Omental fat pad (tissue), 3 donors: ENCODE measurements at regions not wholly inside any gene's neighbourhood (a gene's known extent, or its start where the extent isn't known, plus 50 kb on each side); places are given as distances from the start of the nearest gene placed in this dataset.

Experiments used
- ATAC-seq: fragments of 150-250 bp; one replicate; pipeline ENCODE4 v1.9.1; 2016; ENCODE audit warnings: mild to moderate bottlenecking, moderate library complexity; ENCODE audit not compliant: low FRiP score
- DNase-seq: peaks from one replicate; pipeline ENCODE4 v3.0.0-alpha.2; 2019; ENCODE audit warnings: low spot score
- TF ChIP-seq, protein P1 (sequence below), 3 donors: fragments of 450-650 bp; IDR thresholded peaks; one replicate each; pipeline ENCODE4 v1.5.1; 2016 to 2017; ENCODE audit warnings: antibody characterized with exemption in 3 of 3, mild to moderate bottlenecking in 3 of 3, moderate library complexity in 2 of 3

DNA sequence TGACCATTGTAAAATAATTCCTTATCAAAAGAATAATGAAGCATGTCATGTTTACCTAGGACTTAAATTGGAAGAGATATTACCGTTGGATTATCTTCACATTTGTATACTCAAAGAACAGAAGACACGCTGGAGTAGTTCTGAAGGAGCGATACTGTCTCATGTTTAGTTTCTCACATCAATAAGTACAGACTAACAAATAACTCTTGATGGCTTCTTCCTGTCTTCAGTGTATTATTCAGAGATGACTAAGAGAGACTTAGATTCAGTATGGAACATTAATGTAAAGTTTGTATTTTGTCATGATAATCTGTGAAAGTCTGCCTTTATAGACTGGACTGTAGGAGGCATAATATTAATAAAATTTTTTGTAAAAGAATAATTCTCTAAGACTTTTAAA lies 72.7 kb downstream of the SPRY1 start:
- TF ChIP-seq, protein P1, sequence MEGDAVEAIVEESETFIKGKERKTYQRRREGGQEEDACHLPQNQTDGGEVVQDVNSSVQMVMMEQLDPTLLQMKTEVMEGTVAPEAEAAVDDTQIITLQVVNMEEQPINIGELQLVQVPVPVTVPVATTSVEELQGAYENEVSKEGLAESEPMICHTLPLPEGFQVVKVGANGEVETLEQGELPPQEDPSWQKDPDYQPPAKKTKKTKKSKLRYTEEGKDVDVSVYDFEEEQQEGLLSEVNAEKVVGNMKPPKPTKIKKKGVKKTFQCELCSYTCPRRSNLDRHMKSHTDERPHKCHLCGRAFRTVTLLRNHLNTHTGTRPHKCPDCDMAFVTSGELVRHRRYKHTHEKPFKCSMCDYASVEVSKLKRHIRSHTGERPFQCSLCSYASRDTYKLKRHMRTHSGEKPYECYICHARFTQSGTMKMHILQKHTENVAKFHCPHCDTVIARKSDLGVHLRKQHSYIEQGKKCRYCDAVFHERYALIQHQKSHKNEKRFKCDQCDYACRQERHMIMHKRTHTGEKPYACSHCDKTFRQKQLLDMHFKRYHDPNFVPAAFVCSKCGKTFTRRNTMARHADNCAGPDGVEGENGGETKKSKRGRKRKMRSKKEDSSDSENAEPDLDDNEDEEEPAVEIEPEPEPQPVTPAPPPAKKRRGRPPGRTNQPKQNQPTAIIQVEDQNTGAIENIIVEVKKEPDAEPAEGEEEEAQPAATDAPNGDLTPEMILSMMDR (IDR thresholded peaks at IDR 0.05) = no peak
- no peak for DNase-seq
- no peak for ATAC-seq

- DNase-seq (no peak), ATAC-seq (no peak)
- TF ChIP-seq, protein P1 (IDR thresholded peaks at IDR 0.05) = no peak
These were observed 73.1 kb downstream of the SPRY1 start for GRCh38 chr4:123469696-123470095.

DNA sequence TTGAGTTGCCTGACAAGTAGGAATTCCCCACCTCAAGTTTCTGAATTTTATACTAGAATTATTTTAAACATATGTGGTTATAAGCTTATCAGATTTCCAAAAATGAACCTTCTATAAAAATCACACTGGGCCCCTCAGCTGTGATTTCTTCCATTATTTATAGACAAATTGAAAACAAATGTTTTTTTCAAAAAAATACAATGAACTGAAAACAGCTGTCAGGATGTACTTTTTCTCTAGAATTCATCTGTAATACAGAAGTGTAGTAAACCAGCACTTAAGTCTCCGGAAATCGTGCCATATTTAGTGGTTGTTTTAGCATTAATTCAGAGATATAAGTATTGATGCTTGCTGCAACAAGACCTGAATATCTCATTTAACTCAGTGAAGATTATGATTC lies 74.0 kb downstream of the SPRY1 start:
- no peak for DNase-seq
- TF ChIP-seq, protein P1 (IDR thresholded peaks at IDR 0.05) = no peak
- ATAC-seq = no peak

DNA sequence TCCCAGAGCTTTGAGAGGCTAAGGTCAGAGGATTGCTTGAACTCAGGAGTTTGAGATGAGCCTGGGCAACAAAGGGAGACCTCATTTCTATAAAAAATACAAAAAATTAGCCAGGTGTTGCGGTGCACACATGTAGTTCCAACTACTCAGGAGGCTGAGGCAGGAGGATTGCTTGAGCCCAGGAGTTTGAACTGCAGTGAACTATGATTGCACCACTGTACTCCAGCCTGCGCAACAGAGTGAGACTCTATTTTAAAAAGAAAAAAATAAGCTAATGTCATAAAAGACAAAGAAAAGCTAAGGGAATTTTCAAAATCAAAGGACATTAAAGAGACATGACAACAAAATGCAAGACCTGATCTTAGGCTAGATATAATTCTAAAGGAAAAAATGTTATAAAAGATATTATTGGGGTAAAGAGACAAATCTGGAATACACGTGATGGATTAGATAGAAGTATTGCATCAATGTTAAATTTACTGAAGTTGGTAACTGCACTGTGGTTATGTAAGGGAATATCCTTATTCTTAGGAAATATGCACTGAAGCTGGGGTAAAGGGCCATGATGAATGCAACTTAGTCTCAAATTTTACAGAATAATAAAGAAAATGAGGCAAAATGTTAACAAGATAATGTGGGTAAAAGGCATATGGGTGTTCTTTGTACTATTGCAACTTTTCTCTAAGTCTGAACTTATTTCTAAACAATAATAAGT lies 75.2 kb downstream of the SPRY1 start:
- ATAC-seq (no peak), DNase-seq (no peak)

GRCh38 chr4:123474817-123475216 lies 78.2 kb downstream of the SPRY1 start:
- ATAC-seq = no peak

More for the DNA sequence above, 75.2 kb downstream of the SPRY1 start:
- TF ChIP-seq, protein P1 (IDR thresholded peaks at IDR 0.05) = no peak

DNA sequence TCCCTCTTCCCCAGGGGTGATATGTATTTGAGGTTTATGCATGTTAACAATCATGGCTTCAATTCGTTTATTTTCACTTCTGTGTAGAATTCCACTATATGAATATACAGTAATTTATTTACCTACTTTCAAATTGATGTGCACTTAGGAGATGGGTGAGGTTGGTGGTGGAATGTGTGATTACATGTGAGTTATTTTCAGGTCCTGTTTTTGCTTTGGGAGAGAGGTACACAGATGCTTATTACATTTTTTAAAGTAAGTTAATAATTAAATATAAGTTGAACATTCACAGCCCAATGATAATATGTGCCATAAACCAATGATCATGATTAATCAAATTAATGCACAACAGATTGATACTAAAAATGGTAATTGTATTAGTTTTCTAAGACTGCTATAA lies 79.5 kb downstream of the SPRY1 start:
- ATAC-seq (no peak), DNase-seq (no peak)
- TF ChIP-seq, protein P1 (IDR thresholded peaks at IDR 0.05) = no peak

More at GRCh38 chr4:123474817-123475216, 78.2 kb downstream of the SPRY1 start:
- TF ChIP-seq, protein P1 (IDR thresholded peaks at IDR 0.05) = no peak
- DNase-seq = no peak

- DNase-seq (no peak), ATAC-seq (no peak)
- TF ChIP-seq, protein P1 (IDR thresholded peaks at IDR 0.05) = no peak
These were observed 81.2 kb downstream of the SPRY1 start for GRCh38 chr4:123477711-123478209.
